ENCODE measurements at regions not wholly inside any gene's neighbourhood (a gene's known extent, or its start where the extent isn't known, plus 50 kb on each side); places are given as distances from the start of the nearest gene placed in this dataset.
A peak's percentile ranks its signal among the peaks of the same experiment; 100 is the strongest.

DNA sequence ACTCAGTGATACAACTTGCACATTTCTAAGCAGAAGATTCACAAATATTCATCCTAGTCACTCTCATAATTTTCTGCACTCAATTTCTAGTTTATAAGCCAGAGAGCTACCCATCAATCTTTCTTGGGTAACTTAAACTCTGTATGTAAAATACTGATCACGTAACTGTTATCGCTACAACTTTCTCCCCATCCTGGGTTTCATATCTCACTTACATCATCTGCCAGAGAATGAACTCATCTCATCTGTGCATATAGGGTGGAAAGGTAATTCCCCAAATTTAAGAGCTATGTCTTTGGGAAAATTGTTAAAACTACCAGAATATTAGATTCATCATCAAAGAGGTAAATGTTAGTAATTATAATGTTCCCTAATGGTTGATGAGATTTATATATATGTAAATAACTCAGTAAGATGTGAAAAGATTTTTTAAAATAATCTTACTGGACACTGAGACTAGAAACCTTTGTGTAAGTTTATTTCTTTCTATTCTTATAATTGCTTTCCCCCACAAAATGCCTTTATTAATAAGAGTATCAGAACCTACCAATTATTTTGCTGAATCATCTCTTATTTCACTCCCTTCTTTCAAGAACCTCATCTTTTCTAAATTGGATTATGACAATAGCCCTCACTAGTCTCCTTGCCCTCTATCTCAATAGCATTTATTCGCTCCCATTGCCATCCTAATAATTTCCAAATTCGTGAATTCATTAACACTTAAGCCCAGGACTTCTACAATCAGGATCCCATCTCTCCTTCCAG lies 729.0 kb downstream of the EPHA4 start:
- H3K4me3 ChIP-seq (ENCODE audit: low read depth, low read length), result no peak overlapping the region
- TF ChIP-seq, protein P1, sequence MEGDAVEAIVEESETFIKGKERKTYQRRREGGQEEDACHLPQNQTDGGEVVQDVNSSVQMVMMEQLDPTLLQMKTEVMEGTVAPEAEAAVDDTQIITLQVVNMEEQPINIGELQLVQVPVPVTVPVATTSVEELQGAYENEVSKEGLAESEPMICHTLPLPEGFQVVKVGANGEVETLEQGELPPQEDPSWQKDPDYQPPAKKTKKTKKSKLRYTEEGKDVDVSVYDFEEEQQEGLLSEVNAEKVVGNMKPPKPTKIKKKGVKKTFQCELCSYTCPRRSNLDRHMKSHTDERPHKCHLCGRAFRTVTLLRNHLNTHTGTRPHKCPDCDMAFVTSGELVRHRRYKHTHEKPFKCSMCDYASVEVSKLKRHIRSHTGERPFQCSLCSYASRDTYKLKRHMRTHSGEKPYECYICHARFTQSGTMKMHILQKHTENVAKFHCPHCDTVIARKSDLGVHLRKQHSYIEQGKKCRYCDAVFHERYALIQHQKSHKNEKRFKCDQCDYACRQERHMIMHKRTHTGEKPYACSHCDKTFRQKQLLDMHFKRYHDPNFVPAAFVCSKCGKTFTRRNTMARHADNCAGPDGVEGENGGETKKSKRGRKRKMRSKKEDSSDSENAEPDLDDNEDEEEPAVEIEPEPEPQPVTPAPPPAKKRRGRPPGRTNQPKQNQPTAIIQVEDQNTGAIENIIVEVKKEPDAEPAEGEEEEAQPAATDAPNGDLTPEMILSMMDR (IDR thresholded peaks at IDR 0.05; ENCODE audit: low read depth, low read length, missing control alignments), result no peak
- DNase-seq (ENCODE audit: low read depth), result no peak
- in situ Hi-C loops (cut with HindIII; ENCODE audit: low sequenced_read_pairs), result no loop called here

DNA sequence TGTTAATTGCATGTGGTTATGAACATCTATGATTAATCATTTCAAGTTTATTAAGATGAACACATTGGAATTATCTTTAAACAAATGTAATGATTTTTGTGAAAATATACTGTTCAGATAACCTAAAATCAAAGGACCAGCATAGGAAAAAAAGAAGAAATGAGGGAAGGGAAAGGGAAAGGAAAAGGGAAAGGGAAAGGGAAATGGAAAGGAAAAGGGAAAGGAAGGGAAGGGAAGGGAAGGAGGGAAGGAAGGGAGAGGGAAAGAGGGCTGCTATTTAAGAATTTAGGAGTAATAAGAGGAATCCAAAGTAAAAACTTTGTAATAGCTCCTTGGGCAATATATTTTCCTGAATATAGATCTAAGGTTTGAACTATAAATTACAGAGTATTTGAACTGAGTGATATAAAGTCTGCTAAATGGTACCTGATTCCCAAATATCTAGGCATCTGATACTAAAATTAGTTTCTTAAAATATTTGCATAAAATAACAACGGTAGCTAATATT lies 726.3 kb downstream of the EPHA4 start:
- in situ Hi-C loops (cut with HindIII; ENCODE audit: low sequenced_read_pairs), result no loop called here
- no peak for DNase-seq (ENCODE audit: low read depth)
- H3K4me3 ChIP-seq (ENCODE audit: low read depth, low read length), result no peak overlapping the region
- TF ChIP-seq, protein P1 (IDR thresholded peaks at IDR 0.05; ENCODE audit: low read depth, low read length, missing control alignments), result no peak

DNA sequence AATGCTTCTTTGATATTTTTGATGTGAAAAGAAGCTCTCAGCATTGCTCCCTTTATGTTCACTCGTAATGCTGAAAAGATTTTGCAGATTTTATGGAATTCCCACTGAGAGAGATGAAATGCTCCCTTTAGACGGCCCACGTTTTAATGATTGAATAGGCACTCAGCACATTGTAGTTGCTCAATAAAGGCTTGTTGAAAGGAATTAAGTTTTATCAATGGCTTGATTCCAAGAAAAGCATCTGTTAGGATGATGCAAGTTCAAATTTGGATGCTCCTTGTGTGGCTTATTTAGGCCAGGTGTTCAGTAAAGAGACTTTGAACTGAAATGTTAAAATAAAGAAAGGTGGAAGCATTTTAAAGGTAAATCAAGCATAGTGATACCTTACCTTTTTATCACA lies 725.1 kb downstream of the EPHA4 start:
- in situ Hi-C loops (cut with HindIII; ENCODE audit: low sequenced_read_pairs), result no loop called here
- H3K4me3 ChIP-seq (ENCODE audit: low read depth, low read length), result no peak overlapping the region
- TF ChIP-seq, protein P1 (IDR thresholded peaks at IDR 0.05; ENCODE audit: low read depth, low read length, missing control alignments), result no peak
- DNase-seq (ENCODE audit: low read depth), result no peak

DNA sequence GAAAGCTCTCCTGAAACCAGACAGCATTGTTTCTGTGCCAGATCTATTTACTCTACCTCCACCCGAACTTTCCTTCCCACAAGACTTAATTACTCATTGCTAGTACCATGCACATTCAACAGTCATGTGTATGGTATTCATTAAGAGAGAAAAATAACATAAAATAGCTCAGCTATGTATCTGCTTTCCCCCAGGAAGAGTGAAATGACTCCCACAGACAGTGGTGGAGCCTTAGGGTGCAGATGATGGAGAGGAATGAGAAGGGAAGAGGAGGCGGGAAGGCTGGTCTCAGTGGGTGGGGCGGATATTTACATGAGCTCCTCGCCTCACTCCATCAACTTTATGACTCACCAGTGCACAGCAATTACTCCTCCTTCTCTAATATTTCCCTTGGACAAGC lies 724.5 kb downstream of the EPHA4 start:
- in situ Hi-C loops (cut with HindIII; ENCODE audit: low sequenced_read_pairs), result no loop called here
- H3K4me3 ChIP-seq (ENCODE audit: low read depth, low read length), result no peak overlapping the region
- TF ChIP-seq, protein P1 (IDR thresholded peaks at IDR 0.05; ENCODE audit: low read depth, low read length, missing control alignments), result no peak
- peak; percentile 50 for DNase-seq (ENCODE audit: low read depth)

DNA sequence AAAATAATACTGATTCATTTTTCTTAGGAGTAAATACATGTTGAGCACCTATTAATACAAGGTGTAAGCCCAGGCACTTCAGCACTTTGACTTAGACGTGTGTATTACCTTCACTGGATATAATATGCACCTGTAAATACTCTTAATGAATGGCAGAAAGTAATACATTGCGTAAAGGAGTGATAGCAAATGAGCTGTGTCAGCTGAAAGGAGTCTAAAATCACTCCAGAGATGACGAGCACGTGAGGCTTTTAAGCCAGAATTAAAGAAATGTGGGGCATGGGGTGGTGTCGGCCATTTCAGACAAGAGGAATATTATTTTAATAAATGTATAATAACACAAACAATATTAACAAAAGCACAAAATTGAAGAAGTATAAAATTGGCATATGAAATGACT lies 722.7 kb downstream of the EPHA4 start:
- TF ChIP-seq, protein P1 (IDR thresholded peaks at IDR 0.05; ENCODE audit: low read depth, low read length, missing control alignments), result no peak
- no peak overlapping the region for H3K4me3 ChIP-seq (ENCODE audit: low read depth, low read length)
- no peak for DNase-seq (ENCODE audit: low read depth)
- in situ Hi-C loops (cut with HindIII; ENCODE audit: low sequenced_read_pairs), result no loop called here

DNA sequence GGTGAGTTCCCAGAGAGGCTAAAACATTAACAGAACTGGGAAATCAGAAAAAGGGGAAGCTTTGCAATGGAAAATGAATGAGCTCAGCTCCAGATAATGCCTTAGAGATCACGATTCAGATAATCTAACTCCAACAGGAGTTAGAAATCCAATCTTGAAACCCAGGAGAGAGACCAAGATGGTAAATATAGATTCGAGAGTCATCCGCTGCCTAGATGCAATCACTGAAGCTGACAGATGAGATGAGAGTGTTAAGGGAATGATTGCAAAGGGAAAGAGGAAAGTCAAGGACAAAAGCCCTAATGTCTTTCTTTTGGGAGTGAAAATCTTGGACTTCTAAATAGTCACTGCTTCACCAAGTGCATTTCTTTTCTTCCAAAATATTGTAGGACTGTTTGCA lies 722.0 kb downstream of the EPHA4 start:
- TF ChIP-seq, protein P1 (IDR thresholded peaks at IDR 0.05; ENCODE audit: low read depth, low read length, missing control alignments), result no peak
- in situ Hi-C loops (cut with HindIII; ENCODE audit: low sequenced_read_pairs), result no loop called here

More for the DNA sequence above, 722.0 kb downstream of the EPHA4 start:
- no peak overlapping the region for H3K4me3 ChIP-seq (ENCODE audit: low read depth, low read length)
- no peak for DNase-seq (ENCODE audit: low read depth)

Data from astrocyte of the cerebellum (primary cell).